ENCODE measurements at regions not wholly inside any gene's neighbourhood (a gene's known extent, or its start where the extent isn't known, plus 50 kb on each side); places are given as distances from the start of the nearest gene placed in this dataset.

DNA sequence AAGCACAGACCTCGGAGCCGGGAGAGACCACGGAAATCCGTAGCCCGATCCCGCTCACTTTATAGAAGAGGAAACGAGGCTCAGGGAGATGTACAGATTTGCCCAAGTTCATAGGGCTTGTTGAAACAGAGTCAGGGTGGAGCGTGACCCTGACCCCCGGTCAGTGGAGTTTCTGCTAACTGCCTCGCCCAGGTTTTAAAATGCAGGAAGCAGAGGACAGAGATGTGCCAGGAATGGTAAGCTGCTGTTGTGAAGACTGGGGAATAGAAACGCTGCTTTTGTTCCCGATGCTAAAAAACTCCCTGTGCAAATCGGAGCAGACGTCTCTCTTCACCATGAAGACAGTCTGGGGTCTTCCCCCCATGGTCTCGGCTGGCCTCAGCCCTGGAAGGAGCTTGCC, 403.0 kb downstream of the SEC14L1 start:
- TF ChIP-seq, protein P1, sequence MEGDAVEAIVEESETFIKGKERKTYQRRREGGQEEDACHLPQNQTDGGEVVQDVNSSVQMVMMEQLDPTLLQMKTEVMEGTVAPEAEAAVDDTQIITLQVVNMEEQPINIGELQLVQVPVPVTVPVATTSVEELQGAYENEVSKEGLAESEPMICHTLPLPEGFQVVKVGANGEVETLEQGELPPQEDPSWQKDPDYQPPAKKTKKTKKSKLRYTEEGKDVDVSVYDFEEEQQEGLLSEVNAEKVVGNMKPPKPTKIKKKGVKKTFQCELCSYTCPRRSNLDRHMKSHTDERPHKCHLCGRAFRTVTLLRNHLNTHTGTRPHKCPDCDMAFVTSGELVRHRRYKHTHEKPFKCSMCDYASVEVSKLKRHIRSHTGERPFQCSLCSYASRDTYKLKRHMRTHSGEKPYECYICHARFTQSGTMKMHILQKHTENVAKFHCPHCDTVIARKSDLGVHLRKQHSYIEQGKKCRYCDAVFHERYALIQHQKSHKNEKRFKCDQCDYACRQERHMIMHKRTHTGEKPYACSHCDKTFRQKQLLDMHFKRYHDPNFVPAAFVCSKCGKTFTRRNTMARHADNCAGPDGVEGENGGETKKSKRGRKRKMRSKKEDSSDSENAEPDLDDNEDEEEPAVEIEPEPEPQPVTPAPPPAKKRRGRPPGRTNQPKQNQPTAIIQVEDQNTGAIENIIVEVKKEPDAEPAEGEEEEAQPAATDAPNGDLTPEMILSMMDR (conservative IDR thresholded peaks at IDR 0.05; ENCODE audit: low read depth, low read length) = no peak

DNA sequence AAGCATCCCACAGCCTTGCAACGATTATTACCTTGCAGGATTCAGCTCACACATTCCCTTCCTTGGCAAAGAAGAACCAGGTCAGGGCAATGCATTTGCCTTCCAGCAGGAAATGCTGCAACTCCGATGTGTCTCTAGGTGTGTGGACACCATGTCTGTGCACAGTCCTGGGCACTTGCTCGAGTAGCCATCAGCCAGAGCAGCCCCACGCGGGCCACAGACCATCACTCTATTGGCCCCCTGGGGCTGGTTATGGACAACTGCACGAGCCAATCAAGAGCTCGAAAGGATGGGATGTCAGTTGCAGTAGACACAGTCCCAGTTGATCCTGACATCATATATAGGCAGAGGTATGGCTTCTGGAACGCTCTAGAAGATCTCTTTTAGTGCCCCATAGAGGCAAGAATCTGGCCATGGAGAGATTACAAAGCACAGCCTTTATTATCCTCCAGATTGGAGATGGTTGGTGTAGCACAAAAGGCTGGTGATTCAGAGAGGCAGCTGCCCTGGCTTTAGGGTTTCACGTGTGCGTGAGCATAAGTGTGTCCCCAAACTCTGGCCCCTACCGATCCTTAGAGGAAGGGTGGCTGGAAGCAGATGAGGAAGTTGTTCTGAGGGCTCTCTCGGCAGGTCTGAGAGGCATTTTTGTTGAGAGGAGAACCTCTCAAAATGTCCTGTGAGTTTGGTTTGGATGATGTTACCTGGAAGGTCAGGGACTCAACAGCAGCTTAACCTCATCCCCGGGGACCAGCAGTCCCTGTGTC, 403.8 kb downstream of the SEC14L1 start:
- DNase-seq (ENCODE audit: low read depth) = no peak
- TF ChIP-seq, protein P1 (conservative IDR thresholded peaks at IDR 0.05; ENCODE audit: low read depth, low read length) = no peak
- no peak overlapping the region for H3K4me3 ChIP-seq (ENCODE audit: low read length)

More for the DNA sequence above, 403.0 kb downstream of the SEC14L1 start:
- no peak for DNase-seq (ENCODE audit: low read depth)
- no peak overlapping the region for H3K4me3 ChIP-seq (ENCODE audit: low read length)

DNA sequence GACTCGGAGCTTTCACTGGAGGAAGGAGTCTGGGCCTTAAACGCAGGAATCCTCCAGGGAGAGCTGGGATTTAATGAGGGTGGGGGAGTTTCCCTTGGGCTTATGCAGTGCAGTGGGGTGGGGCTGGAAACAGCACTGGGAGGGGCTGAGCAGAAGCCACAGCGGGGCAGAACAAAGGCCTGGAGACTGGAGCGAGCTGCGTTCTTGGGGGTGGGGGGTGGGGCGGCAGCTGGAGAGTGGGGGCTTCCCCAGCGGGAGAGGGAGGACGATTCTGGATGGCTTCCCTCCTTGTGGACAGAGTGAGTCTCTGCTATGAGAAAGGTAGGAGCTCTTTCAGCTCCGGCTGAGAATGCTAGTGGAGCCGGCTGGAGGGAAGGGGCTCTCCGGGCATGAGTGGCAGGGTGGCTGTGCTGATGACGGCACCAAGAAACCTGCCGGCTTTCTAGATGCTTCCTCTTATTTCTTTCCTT, 406.0 kb downstream of the SEC14L1 start:
- no peak overlapping the region for H3K4me3 ChIP-seq (ENCODE audit: low read length)
- TF ChIP-seq, protein P1 (conservative IDR thresholded peaks at IDR 0.05; ENCODE audit: low read depth, low read length) = peak; percentile 6
- DNase-seq (ENCODE audit: low read depth) = no peak

DNA sequence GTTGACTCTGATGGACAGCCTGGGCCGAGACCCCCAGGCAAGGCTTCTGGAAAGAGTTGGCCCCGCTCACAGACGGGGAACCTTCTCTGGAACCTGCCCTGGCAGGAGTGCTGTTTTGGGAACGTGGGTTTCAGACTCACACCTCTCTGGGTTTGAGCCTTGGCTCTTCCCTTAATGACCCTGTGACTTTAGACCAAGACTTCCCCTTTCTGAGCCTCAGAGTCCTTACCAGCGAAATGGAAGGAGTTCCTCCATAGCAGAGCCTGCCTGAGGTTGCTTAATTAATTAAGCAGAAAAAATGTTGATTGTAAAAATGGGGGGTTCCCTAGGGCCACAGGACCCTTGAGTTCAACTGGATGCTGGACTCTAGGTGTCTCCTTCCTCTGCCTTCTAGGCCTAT, 408.2 kb downstream of the SEC14L1 start:
- no peak for DNase-seq (ENCODE audit: low read depth)

DNA sequence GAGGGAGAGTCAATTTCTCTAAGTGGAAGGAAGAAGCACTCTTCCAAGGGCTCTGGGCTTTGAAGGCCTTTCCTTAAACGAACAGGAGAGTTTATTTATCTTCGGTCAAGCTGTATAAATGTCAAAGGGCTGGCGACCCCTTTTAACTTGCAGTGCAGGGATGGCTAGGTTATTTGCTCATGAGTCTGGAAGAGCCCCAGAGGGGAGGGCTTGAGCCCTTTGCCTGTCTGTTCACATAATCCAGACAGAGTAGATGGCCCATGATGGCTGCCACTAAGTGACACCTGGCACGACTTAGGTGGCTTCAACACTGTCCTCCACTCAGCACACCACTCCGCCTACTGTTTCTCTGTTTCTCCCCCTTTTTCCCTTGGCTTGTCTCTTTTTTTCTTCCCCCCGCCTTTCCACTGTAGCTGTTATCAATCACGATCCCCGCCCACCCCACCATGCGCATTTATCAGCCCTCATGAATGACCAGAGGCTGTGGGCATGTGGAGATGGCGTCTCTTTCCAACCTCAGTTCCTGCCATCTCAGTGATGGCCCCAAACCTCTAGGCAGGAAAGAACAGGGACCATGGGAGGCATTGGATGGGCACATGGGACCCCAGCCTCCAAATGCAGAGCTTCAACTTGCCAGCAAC, 408.7 kb upstream of the TNRC6C start:
- no peak overlapping the region for H3K4me3 ChIP-seq (ENCODE audit: low read length)
- TF ChIP-seq, protein P1 (conservative IDR thresholded peaks at IDR 0.05; ENCODE audit: low read depth, low read length) = no peak
- no peak for DNase-seq (ENCODE audit: low read depth)

More for the DNA sequence above, 408.2 kb downstream of the SEC14L1 start:
- TF ChIP-seq, protein P1 (conservative IDR thresholded peaks at IDR 0.05; ENCODE audit: low read depth, low read length) = no peak
- no peak overlapping the region for H3K4me3 ChIP-seq (ENCODE audit: low read length)

DNA sequence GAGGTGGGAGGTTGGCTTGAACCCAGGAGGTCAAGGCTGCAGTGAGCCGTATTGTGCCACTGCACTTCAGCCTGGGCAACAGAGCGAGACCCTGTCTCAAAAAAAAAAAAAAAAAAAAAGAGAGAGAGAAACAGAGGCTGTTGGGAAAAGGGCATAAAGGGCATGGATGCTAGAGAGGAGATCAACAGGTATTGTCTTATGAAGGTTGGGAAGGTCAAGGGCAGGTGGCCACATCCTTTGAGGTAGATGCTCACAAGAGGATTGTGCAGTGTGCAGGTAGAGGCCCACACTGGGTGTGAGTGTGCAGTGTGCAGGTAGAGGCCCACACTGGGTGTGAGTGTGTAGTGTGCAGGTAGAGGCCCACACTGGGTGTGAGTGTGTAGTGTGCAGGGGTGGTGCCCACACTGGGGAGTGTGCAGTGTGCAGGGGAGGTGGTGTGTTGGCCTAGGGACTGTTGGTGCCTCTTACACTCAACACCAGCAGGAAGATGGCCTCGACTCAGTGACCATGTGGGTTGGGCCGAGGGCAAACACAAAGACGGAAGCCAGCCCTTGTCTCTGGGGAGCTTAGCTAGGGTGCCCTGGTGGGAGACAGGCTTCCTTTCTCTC, 404.9 kb upstream of the TNRC6C start:
- H3K4me3 ChIP-seq (ENCODE audit: low read length) = no peak overlapping the region
- DNase-seq (ENCODE audit: low read depth) = no peak
- TF ChIP-seq, protein P1 (conservative IDR thresholded peaks at IDR 0.05; ENCODE audit: low read depth, low read length) = no peak
